T-helper 1 cell treated with Interleukin-12 subunit alpha and Interleukin-12 subunit beta and Interleukin-4 antibody, amounts not matched to agents 30 μg/mL and 1 μg/mL, for 36 hours (primary cell): ENCODE measurements at regions not wholly inside any gene's neighbourhood (a gene's known extent, or its start where the extent isn't known, plus 50 kb on each side); places are given as distances from the start of the nearest gene placed in this dataset.

Experiments
- H3K27ac Mint-ChIP-seq: one replicate; pipeline ENCODE4 v1.8.0; 2021; ENCODE audit warnings: mild to moderate bottlenecking, mixed read lengths
- H3K27me3 Mint-ChIP-seq: one replicate; pipeline ENCODE4 v1.8.0; 2021; ENCODE audit warnings: low read depth, mixed read lengths
- H3K36me3 Mint-ChIP-seq: one replicate; pipeline ENCODE4 v1.8.0; 2021; ENCODE audit warnings: low read depth, mixed read lengths
- H3K4me1 Mint-ChIP-seq: one replicate; pipeline ENCODE4 v1.8.0; 2021; ENCODE audit warnings: low read depth, mixed read lengths
- H3K4me3 Mint-ChIP-seq: one replicate; pipeline ENCODE4 v1.8.0; 2021; ENCODE audit warnings: mild to moderate bottlenecking, moderate library complexity, mixed read lengths
- H3K9me3 Mint-ChIP-seq: one replicate; pipeline ENCODE4 v1.8.0; 2021; ENCODE audit warnings: mixed read lengths

DNA sequence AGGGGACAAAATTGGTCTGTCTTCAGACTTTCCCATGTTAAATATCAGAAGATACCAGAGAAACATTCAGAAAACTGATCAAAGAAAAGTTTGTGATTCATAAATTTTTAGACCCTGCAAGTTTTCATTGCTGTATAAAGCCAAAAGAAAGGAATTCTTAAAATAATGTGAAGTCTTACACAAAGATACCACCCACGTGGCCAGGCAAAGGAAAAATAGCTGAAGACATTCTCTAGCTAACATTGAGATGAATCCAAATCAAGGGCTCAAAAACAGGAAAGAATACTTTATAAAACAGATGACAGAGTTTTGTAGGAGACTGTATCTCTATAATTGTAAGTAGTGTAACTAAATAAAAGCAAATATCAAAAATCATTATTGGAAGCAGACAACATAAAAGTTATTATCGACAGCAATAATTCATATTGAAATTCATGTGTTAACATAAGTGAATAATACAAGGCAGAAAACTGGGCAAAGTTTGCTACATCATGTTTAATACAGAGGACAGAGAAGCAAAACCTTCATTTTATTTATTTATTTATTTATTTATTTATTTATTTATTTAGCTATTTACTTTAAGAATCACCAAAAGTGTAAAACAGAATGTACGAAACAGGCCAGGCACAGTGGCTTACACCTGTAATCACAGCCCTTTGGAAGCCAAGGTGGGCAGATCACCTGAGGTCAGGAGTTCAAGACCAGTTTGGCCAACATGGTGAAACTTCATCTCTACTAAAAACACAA lies 204.6 kb upstream of the SLIT2 start:
- no peak overlapping the region for H3K27ac Mint-ChIP-seq
- H3K27me3 Mint-ChIP-seq = no peaks in the 10 kb centered on the region
- H3K36me3 Mint-ChIP-seq = no peaks in the 10 kb centered on the region
- no peaks in the 10 kb centered on the region for H3K4me1 Mint-ChIP-seq
- H3K9me3 Mint-ChIP-seq = peaks cover 4% of the 10 kb centered on the region
- H3K4me3 Mint-ChIP-seq = no peak overlapping the region

DNA sequence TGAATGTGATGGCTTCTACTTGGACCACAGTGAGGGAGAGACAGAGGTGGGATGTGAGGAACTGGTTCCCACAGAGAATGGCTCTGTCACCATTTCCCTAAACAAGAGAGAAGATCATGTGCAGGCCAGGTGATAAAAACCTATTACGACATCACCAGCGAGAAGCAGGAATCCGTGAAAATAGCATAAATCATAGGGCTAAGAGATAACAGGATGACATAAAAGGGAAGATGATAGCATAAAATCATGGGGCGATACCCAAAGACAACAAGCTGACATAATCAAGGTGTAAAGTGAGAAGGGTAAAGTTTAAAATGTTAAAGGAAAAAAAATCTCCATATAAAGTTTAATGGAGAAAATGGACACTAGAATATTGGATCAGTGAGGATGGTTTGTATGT lies 205.5 kb upstream of the SLIT2 start:
- Mint-ChIP-seq H3K4me1 (no peaks in the 10 kb centered on the region), H3K27me3 (no peaks in the 10 kb centered on the region), H3K27ac (no peak overlapping the region), H3K4me3 (no peak overlapping the region), H3K36me3 (no peaks in the 10 kb centered on the region), H3K9me3 (peaks cover 4% of the 10 kb centered on the region)

DNA sequence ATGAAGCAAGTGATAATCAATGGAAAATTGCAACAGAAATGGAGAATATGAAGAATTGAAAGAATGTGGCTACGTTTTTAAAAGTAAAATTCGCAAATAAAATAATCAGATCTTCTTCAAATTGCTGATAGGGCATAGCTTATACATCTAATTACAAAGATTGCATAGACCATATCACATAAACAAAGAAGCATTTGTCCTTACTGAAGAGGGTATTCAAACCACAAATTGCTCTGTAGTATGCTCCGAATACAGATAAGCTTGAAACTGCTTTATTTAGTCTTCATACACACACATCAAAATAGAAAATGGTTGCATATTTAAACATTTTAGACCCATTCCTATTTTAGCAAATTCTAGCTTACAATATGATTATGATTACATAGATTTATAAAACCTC lies 206.7 kb upstream of the SLIT2 start:
- H3K27me3 Mint-ChIP-seq = no peaks in the 10 kb centered on the region
- H3K4me3 Mint-ChIP-seq = no peak overlapping the region
- H3K9me3 Mint-ChIP-seq = no peaks in the 10 kb centered on the region
- H3K4me1 Mint-ChIP-seq = no peaks in the 10 kb centered on the region
- no peaks in the 10 kb centered on the region for H3K36me3 Mint-ChIP-seq
- H3K27ac Mint-ChIP-seq = no peak overlapping the region

DNA sequence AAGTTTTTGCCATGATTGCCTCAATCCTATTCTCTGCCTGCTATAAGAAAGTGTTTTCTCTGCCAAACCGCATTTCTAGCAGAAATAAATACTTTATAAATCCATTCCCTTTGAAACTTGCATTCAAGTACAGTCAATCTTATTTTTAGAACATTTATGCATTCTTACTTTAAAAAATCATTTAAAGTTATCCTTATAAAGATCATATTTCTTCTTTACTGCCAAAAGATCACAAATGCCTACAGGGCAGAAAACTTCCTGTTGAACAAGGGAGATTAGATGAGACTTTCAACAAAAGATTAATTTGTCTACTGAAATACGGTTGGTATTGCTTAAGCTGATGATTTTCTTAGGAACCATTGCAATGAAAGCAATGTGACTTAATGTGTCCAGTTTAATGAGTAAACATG lies 207.2 kb upstream of the SLIT2 start:
- Mint-ChIP-seq H3K27me3 (no peaks in the 10 kb centered on the region), H3K27ac (no peak overlapping the region), H3K4me3 (no peak overlapping the region), H3K9me3 (no peaks in the 10 kb centered on the region), H3K4me1 (no peaks in the 10 kb centered on the region), H3K36me3 (no peaks in the 10 kb centered on the region)

DNA sequence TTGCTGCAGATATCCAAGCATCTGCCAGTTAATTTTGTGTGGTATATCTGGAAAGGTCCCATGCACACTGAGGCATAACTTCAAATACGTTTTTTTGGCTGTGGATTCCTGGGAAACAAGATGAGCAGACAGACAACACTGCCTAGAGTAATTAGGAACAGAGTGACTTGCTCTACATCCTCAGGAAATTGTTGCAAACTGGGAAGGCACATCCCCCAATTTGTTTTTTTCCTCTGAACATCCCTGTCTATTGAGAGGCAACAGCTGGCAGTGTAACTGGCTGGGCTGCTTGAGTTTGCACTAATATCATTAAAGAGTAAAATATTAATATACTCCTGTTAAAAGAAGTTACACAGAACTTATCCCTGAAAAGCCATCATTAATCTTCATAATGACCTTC lies 207.7 kb upstream of the SLIT2 start:
- no peak overlapping the region for H3K27ac Mint-ChIP-seq
- H3K36me3 Mint-ChIP-seq = no peaks in the 10 kb centered on the region

DNA sequence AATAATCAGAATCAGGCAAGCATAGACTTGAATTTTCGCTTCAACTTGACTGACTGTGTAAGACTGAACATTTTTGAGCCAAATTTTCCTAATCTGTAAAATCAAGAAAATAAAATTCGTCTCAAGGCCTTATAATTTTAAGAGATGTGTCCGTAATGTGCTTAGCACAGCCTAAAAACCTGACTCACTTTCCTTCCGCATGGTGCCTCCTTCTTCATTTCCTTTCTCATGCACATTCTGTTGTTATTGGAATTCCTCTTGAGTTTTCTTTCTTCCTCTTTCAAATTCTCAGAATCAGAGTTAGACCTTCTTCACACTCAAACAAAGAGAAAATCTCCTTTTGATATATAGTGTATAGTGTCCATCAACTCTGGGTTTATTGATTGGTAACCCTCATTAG lies 208.9 kb upstream of the SLIT2 start:
- Mint-ChIP-seq H3K4me1 (no peaks in the 10 kb centered on the region), H3K27me3 (no peaks in the 10 kb centered on the region), H3K27ac (no peak overlapping the region), H3K9me3 (no peaks in the 10 kb centered on the region), H3K36me3 (no peaks in the 10 kb centered on the region), H3K4me3 (no peak overlapping the region)

More for the DNA sequence above, 207.7 kb upstream of the SLIT2 start:
- H3K9me3 Mint-ChIP-seq = no peaks in the 10 kb centered on the region
- no peaks in the 10 kb centered on the region for H3K27me3 Mint-ChIP-seq
- no peaks in the 10 kb centered on the region for H3K4me1 Mint-ChIP-seq
- no peak overlapping the region for H3K4me3 Mint-ChIP-seq

DNA sequence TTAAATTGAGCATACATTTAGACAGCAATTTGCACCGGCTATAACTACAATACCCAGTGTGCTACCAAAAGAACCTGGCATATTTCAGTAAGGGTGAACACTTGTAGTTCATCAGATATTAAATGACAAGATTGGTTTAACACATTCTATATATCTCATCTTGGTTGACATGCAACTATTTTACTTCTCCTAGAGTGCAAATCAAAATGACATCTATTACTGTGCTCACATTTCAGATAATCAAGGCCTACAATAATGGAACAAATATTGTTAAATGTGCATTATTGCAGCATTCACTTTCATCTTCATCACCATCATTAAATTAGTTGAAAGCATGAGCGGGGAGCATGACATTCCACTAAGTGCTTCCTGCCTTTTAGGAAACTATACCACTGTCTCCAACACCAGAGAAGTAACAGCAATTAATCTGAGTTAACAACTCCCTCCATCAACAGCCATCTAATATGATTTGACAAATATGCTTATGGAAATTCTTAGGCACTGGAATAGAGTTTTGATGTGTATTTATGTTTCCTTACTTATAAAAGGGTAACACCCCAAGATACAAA lies 209.8 kb upstream of the SLIT2 start:
- no peaks in the 10 kb centered on the region for H3K4me1 Mint-ChIP-seq
- no peaks in the 10 kb centered on the region for H3K27me3 Mint-ChIP-seq
- no peaks in the 10 kb centered on the region for H3K9me3 Mint-ChIP-seq
- no peak overlapping the region for H3K27ac Mint-ChIP-seq
- H3K4me3 Mint-ChIP-seq = no peak overlapping the region
- H3K36me3 Mint-ChIP-seq = no peaks in the 10 kb centered on the region

DNA sequence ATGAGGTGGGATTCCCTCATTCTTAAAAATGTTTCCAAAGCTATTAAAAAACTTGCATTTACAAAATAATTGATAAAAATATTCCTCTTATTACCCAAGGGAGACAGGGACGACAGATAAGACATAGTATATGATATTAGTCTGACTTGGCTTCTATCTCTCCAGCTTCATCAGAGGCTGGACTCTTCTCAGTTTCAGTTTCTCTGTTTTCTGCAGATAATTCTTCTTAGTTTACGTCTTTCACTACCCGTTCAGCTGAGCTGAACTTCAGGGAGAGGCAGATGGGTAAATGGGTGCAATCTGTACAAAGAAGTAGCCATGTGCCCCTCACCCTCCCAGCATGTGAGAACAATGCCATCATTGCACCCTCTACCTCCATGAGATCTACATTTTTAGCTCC lies 214.0 kb upstream of the SLIT2 start:
- Mint-ChIP-seq H3K4me3 (no peak overlapping the region), H3K4me1 (no peaks in the 10 kb centered on the region), H3K36me3 (no peaks in the 10 kb centered on the region), H3K27ac (no peak overlapping the region), H3K9me3 (peaks cover 5% of the 10 kb centered on the region), H3K27me3 (no peaks in the 10 kb centered on the region)

DNA sequence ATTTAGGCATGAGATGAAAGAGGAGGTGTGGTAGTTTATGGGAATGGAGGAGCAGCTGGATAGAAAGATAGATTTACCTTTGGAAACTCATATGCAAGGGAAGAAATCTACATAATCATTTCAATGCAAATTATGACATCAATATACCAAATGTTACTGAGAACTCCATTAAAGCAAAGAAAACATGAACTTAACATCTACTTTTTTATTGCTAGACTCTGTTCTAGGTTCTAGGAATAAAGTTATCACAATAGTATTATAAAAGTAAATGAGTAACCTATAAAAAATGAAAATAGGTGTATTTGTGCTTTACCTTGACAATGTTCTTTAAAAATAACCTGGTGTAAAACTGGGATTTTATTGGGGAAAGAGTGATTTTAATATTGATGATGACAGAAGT lies 221.6 kb upstream of the SLIT2 start:
- H3K4me1 Mint-ChIP-seq = no peaks in the 10 kb centered on the region
- no peak overlapping the region for H3K4me3 Mint-ChIP-seq
- H3K27ac Mint-ChIP-seq = no peak overlapping the region
- no peaks in the 10 kb centered on the region for H3K27me3 Mint-ChIP-seq
- H3K36me3 Mint-ChIP-seq = no peaks in the 10 kb centered on the region
- H3K9me3 Mint-ChIP-seq = peaks cover 6% of the 10 kb centered on the region

DNA sequence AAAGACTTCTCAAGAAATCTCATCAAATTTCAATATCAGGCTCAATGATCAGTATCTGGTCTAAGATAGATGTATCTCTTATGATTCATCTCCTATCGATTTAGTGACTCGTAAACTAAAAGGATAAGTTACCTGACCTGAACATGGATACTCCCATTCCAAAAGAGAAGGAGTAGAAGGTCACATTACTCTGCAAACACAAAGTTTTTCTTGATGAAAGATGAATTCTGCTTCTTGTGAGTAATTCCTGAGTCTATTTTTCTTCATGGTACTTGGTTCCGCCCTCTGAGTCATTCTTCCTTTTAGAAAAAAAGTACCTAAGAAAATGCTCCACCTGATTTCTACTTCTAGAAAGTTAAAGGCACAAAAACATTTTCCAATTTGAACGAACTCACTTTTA lies 223.1 kb upstream of the SLIT2 start:
- no peaks in the 10 kb centered on the region for H3K4me1 Mint-ChIP-seq
- no peak overlapping the region for H3K4me3 Mint-ChIP-seq
- no peak overlapping the region for H3K27ac Mint-ChIP-seq
- no peaks in the 10 kb centered on the region for H3K36me3 Mint-ChIP-seq
- H3K27me3 Mint-ChIP-seq = no peaks in the 10 kb centered on the region
- H3K9me3 Mint-ChIP-seq = peaks cover 11% of the 10 kb centered on the region

DNA sequence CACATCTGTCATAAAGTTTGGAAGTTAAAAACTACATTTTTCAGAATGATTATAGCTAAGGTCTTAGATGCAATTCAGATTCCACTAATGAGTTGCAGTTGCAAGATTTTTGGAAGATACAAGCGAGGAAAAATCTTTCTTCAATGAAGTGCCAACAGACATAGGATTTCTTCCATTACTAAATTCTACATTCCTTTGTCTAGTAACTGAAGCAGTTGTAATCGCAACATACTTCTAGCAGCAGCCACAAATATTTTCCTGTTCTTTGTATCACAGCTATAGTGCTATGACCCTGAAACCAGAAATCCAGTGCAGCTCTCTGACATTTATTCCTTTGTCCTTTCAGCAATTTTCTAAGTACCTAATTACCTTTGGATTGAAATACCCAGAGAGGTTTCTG lies 225.2 kb upstream of the SLIT2 start:
- Mint-ChIP-seq H3K27ac (no peak overlapping the region), H3K36me3 (no peaks in the 10 kb centered on the region), H3K4me1 (no peaks in the 10 kb centered on the region), H3K4me3 (no peak overlapping the region), H3K27me3 (no peaks in the 10 kb centered on the region), H3K9me3 (peaks cover 4% of the 10 kb centered on the region)

DNA sequence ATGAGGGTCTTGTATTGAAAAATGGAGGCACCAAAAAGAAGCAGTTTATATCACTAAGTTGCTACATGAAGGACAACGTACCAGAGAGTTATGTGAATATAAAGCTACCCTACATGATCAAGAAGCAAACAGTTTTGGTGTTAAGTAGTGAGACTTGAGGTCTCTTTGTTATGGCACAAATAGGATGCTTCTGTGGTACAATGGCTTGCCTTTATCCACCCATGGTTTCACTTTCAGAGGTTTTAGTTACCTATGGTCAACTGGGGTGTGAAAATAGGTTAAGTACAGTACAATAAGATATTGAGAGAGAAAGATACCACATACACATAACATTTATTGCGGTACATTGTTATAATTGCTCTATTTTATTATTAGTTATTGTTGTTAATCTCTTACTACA lies 229.2 kb upstream of the SLIT2 start:
- Mint-ChIP-seq H3K4me1 (no peaks in the 10 kb centered on the region), H3K27me3 (no peaks in the 10 kb centered on the region)

DNA sequence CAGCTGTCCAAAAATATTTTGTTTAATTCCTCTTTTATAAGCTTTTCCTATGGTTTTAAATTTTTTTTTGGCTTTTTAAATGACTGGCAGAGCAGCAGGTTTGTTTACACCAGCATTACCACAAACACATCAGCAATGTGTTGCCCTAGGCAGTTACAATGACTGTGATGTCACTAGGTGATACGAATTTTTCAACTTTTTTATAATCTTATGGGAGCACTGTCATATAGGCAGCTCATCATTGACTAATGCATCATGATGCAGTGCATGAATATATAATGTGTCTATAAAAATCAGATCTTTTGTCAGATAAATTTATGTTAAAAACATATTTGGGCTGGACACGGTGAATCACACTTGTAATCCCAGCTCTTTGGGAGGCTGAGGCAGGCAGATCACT lies 231.6 kb upstream of the SLIT2 start:
- Mint-ChIP-seq H3K9me3 (peaks cover 4% of the 10 kb centered on the region), H3K4me1 (no peaks in the 10 kb centered on the region), H3K36me3 (no peaks in the 10 kb centered on the region), H3K27ac (no peak overlapping the region), H3K4me3 (no peak overlapping the region), H3K27me3 (no peaks in the 10 kb centered on the region)

More for the DNA sequence above, 229.2 kb upstream of the SLIT2 start:
- H3K4me3 Mint-ChIP-seq = no peak overlapping the region
- H3K27ac Mint-ChIP-seq = no peak overlapping the region
- H3K9me3 Mint-ChIP-seq = peaks cover 4% of the 10 kb centered on the region
- no peaks in the 10 kb centered on the region for H3K36me3 Mint-ChIP-seq

DNA sequence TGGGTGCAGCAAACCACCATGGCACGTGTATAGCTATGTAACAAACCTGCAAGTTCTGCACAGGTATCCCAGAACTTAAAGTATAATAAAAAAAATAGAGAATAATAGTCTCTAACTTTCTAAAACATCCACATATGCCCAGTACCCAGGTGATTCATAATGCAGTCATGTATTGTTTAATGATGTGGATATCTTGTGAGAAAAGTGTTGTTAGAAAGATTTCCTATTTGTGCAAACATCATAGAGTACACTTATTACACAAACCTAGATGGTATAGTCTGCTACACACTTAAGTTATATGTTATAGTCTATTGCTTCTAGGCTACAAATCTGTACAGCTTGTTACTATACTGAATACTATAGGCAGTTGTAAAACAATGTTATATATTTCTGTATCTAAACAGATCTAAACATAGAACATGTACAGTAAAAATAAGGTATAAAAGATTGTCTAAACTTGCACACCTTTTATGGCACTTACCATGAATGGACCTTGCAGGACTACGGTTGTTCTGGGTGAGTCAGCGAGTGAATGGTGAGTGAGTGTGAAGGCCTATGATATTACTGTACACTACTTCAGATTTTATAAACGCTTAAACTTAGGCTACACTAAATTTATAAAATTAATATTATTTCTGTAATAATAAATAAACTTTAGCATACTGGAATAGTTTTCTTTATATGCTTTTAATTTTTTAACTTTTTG lies 232.2 kb upstream of the SLIT2 start:
- no peak overlapping the region for H3K27ac Mint-ChIP-seq
- H3K36me3 Mint-ChIP-seq = no peaks in the 10 kb centered on the region
- no peaks in the 10 kb centered on the region for H3K4me1 Mint-ChIP-seq
- no peaks in the 10 kb centered on the region for H3K27me3 Mint-ChIP-seq
- no peak overlapping the region for H3K4me3 Mint-ChIP-seq
- peaks cover 4% of the 10 kb centered on the region for H3K9me3 Mint-ChIP-seq

DNA sequence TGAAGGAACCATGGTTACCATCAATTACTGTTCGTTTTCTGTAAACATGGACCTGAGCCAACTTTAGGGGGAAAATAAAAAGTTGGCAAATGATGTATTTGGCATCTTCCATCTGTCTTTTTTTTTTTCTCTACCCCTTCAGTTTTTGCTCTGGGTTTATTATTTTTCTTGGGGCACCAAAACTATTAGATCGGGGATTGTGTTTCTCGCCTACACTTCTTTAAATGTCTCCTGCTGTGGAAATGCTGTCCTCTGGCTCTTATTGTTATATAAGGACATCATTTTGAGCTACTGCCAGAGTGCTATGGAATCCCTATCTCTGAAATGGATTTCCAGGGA lies 234.0 kb upstream of the SLIT2 start:
- Mint-ChIP-seq H3K27ac (no peak overlapping the region), H3K36me3 (no peaks in the 10 kb centered on the region), H3K9me3 (no peaks in the 10 kb centered on the region), H3K4me1 (no peaks in the 10 kb centered on the region), H3K27me3 (no peaks in the 10 kb centered on the region), H3K4me3 (no peak overlapping the region)
